GM12874 (cell line): ENCODE measurements at regions not wholly inside any gene's neighbourhood (a gene's known extent, or its start where the extent isn't known, plus 50 kb on each side); places are given as distances from the start of the nearest gene placed in this dataset.

Experiments
- TF ChIP-seq, protein P1 (sequence below): IDR thresholded peaks from 2 replicates; pipeline ENCODE4 v1.5.1; 2011; ENCODE audit warnings: low read depth, mild to moderate bottlenecking, control low read depth, low read length, moderate library complexity; ENCODE audit not compliant: insufficient read depth

DNA sequence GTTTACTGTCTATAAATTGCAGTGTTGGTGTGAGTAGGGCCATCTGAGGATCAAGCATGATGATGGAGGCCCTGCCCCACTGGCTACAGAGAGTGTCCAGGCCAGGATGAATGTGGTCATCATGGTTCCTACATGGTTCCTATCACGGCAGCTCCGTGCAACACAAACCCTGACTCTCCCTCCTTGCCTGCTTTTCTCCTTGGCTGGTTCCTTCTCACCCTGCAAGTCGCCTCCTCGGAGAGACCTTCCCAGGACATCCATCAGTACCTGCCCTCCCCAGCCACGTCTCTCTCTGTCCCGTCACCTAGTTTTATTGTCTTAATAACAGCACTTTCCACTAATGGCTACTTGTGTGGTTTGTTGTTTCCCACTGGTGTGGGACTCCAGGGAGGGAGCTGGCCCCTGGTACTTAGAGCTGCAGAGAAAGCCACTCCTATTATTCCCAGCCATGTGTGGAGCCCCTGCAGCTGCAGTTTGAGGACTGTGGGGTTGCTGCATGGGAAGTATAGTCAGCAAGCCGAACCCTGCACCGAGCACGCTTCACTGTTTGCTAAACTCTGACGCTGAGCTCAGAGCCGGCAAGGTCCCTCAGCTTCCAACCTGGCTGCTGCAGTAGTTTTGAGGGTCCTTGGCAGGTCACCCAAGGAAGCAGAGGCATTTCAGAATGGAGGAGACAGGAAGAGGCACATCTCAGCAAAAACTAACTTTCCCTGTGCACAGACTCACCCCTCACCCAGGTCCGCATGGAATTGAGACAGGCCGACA is 146.4 kb upstream of the VSTM2B start:
- TF ChIP-seq, protein P1, sequence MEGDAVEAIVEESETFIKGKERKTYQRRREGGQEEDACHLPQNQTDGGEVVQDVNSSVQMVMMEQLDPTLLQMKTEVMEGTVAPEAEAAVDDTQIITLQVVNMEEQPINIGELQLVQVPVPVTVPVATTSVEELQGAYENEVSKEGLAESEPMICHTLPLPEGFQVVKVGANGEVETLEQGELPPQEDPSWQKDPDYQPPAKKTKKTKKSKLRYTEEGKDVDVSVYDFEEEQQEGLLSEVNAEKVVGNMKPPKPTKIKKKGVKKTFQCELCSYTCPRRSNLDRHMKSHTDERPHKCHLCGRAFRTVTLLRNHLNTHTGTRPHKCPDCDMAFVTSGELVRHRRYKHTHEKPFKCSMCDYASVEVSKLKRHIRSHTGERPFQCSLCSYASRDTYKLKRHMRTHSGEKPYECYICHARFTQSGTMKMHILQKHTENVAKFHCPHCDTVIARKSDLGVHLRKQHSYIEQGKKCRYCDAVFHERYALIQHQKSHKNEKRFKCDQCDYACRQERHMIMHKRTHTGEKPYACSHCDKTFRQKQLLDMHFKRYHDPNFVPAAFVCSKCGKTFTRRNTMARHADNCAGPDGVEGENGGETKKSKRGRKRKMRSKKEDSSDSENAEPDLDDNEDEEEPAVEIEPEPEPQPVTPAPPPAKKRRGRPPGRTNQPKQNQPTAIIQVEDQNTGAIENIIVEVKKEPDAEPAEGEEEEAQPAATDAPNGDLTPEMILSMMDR: no peak

DNA sequence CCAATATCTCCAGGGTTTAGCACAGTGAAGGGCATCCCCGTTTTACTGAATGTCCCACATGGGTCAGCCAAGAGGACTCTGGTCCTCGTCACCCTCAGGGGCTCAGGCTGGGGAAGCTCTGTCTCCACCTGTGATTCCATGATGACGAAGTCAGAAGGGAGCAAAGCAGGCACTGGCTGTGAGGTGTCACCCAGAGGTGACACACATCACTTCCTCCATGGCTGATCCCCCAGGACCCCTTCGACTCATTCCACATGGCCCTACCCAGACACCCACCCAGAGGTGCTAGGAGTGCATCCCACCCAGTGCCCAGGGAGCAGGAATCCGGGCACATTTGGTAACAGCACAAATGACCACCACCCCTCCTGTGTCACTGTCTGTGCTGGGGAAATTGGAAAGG is 145.2 kb upstream of the VSTM2B start:
- TF ChIP-seq, protein P1: no peak

DNA sequence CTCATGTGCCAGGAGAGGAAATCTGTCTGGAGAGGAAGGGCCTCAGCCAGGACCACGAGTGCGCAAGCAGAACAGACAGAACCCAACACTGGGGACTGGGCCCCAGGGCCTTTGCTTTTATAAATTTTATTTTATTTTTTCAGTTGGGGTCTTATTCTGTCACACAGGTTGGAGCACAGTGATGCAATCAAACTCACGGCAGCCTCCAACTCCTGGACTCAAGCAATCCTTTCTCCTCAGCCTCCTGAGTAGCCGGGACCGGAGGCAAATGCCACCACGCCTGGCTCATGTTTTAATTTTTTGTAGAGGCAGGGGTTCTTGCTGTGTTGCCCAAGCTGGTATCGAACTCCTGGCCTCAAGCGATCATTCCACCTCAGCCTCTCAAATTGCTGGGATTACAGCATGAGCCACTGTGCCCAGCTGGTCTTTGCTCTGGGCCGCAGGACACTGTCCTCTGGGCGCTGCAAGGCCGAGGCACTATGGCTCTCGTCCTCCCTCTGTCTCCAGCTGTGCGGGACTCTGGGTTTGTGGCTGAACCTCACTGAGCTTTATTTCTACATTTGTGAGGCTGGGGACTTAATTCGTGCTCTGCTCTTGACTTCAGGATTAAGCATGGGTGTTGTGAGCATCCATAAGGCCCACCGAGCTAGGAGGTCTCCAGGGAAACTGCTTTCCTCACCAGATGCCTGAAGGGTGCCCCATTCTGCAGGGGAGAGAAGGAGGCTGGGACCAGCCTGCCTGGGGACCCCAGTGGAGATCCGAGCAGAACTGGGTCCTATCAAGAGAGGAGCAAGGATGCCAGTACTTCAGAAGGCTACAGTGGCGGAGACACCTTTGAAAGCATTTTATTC is 144.2 kb upstream of the VSTM2B start:
- TF ChIP-seq, protein P1: no peak

DNA sequence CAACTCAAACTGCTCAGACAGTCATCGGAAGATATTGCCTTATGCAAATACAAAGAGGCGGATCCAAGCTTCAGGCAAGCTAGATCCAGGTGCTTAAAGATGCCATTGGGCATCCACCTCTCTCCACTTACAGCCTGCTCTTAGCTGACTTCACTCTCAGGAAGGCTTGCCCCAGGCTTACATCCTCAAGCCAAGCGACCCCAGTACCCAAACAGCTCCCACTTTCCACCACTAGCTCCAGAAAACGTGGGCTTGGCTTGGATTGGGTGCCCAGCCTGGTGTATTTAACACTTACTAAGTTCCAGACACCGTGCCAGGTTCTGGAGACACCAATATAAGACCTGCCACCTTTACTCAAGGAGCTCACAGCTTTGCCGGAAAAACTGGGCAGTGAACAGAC is 142.1 kb upstream of the VSTM2B start:
- TF ChIP-seq, protein P1: no peak

DNA sequence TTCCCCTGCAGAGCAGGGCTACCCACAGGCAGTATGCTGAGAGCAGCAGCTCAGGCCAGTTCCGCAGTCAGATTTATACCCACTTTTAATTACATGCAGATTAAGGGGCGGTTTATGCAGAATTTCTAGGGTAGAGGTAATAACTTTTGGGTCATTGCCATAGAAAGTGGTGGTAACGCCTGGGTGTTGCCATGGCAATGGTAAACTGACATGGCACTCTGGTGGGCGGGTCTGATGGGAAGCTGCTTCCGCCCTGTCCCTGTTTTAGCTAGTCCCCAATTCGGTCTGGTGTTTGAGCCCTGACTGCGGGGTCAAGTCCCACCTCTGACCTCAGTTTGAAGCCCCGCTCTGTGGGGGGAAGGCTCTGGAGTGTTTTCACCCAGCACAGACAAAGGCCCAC is 141.1 kb upstream of the VSTM2B start:
- TF ChIP-seq, protein P1: no peak

DNA sequence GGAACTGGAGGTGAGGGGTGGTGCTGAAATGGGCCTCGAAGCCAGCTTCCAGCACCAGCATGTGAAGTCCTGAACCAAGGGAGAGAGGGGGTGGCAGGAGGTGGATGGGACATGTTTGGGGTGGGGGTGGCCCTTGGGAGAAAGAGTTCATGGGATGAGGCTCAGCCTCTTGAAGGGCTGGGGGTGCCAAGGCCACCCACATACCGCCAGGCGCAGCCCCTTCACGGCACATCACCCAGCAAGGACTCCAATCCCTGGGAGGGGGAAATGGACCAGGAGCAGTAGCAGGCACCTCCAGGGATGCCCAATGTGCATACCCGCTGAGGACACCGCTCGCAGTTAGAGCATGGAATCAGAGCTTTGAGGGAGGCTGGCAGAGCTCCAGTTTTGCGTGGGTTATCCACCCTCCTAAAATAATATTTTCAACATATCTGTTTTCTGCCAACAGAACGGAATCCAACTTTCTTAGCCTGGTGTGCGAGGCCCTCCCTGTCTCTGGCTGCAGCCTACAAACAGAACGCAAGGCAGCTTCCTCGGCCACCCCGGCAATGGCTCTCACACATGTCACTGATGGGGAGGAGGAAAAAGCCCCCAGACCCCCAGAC is 140.5 kb upstream of the VSTM2B start:
- TF ChIP-seq, protein P1: no peak

DNA sequence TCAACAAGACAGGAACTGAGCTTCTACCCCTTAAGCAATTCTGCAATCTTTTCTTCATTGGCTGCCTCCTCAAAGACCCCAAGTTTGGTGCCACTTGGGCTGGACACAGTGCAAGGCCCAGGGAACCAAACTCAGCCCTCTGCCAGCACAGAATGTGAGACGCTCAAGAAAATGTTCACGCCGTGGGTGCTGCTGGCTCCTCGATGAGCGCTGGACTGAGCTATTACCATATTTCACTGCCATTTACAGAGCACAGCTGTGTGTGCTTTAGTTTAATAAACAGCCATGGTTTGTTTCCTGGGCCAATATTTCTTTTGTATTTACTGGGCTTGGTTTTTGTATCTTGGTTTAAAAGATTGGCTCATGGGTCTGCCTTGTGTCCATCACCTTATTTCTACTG is 138.8 kb upstream of the VSTM2B start:
- TF ChIP-seq, protein P1: no peak
